NT2/D1 (cell line): ENCODE measurements at regions not wholly inside any gene's neighbourhood (a gene's known extent, or its start where the extent isn't known, plus 50 kb on each side); places are given as distances from the start of the nearest gene placed in this dataset.
"Not testable (repeated sequence)": the region's sequence is repeated elsewhere in the genome, so short reads cannot be mapped to it uniquely, and the experiment has no call there.

ENCODE experiments used
- DNase-seq: peaks from one replicate; pipeline ENCODE4 v3.0.0-alpha.2; 2011; ENCODE audit warnings: low read depth, low spot score
- H3K27me3 ChIP-seq: 2 replicates; pipeline ENCODE4 v1.6.0; 2011; ENCODE audit warnings: mild to moderate bottlenecking; ENCODE audit not compliant: insufficient read length, insufficient read depth
- H3K36me3 ChIP-seq: 2 replicates; pipeline ENCODE4 v1.6.1; 2011; ENCODE audit warnings: mild to moderate bottlenecking, low read length, mixed read lengths; ENCODE audit not compliant: insufficient read depth, insufficient read length
- H3K4me1 ChIP-seq: 2 replicates; pipeline ENCODE4 v1.5.1; 2011; ENCODE audit not compliant: insufficient read depth, insufficient read length
- H3K4me3 ChIP-seq: 2 replicates; pipeline ENCODE4 v1.5.1; 2011; ENCODE audit warnings: low read depth; ENCODE audit not compliant: insufficient read length
- H3K9ac ChIP-seq: 2 replicates; pipeline ENCODE4 v1.6.0; 2011; ENCODE audit warnings: low read depth; ENCODE audit not compliant: insufficient read length
- H3K9me3 ChIP-seq: 2 replicates; pipeline ENCODE4 v1.5.1; 2011; ENCODE audit warnings: mild to moderate bottlenecking, low read length; ENCODE audit not compliant: insufficient read depth
- SUZ12 ChIP-seq: IDR thresholded peaks from 2 replicates; pipeline ENCODE4 v1.6.1; 2011; ENCODE audit not compliant: insufficient read length, insufficient read depth; ENCODE audit errors: extremely low read depth
- YY1 ChIP-seq: IDR thresholded peaks from 2 replicates; pipeline ENCODE4 v1.6.1; 2011; ENCODE audit not compliant: insufficient read length, insufficient read depth
- ZNF274 ChIP-seq: IDR thresholded peaks from 2 replicates; pipeline ENCODE4 v1.6.1; 2011; ENCODE audit warnings: mild to moderate bottlenecking, low read depth, low read length

DNA sequence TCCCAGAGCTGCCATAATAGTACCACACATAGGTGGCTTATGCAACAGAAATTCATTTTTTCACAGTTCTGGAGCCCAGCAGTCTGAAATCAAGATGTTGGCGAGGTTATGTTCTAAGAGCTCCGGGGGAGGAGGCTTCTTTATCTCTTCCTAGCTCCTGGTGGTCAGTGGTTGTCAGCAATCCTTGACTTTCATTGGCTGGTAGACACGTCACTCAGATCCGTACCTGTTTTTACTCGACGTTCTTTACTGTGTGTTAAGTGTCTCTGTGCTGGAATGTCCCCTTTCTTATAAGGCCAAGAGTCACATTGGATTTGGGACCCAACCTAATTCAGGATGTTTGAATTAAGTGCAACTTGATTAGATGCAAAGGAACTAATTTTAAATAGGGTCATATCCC, 218.5 kb upstream of the CNTN3 start:
- no peak for DNase-seq
- Histone ChIP-seq H3K4me1 (no peaks in the 10 kb centered on the region), H3K27me3 (no peaks in the 10 kb centered on the region), H3K4me3 (no peak overlapping the region), H3K36me3 (no peaks in the 10 kb centered on the region), H3K9ac (no peak overlapping the region), H3K9me3 (no peaks in the 10 kb centered on the region)
- TF ChIP-seq SUZ12: no peak

DNA sequence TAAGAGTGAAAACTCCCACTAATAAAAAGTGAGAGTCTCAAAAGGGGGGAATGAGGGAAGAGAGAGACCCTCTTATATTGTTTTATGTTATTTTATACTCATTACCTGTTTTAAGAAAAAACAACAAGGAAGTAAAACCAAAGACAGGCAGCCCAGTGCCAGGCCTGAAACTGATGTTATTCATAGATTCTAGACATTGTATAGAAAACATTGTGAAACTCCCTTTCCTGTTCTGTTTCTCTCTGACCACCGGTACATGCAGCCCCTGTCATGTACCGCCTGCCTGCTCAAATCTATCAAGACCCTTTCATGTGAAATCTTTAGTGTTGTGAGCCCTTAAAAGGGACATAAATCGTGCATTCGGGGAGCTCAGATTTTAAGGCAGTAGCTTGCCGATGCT, 216.4 kb upstream of the CNTN3 start:
- not testable (repeated sequence) for H3K4me3 ChIP-seq, DNase-seq, H3K36me3 ChIP-seq, H3K27me3 ChIP-seq, H3K4me1 ChIP-seq, H3K9me3 ChIP-seq, H3K9ac ChIP-seq

DNA sequence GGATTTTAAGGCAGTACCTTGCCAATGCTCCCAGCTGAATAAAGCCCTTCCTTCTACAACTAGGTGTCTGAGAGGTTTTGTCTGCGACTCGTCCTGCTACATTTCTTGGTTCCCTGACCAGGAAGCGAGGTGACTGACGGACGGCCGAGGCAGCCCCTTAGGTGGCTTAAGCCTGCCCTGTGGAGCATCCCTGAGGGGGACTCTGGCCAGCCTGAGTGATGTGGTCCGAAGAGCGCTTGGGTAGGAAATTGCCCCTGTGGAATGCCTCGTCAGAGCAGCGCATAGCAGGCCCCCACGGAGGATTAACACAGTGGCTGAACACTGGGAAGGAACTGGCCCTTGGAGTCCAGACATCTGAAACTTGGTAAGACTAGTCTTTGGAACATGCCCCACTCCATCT, 210.9 kb upstream of the CNTN3 start:
- H3K9me3 ChIP-seq, H3K4me1 ChIP-seq, H3K36me3 ChIP-seq, DNase-seq, H3K9ac ChIP-seq, H3K4me3 ChIP-seq, H3K27me3 ChIP-seq: not testable (repeated sequence)

DNA sequence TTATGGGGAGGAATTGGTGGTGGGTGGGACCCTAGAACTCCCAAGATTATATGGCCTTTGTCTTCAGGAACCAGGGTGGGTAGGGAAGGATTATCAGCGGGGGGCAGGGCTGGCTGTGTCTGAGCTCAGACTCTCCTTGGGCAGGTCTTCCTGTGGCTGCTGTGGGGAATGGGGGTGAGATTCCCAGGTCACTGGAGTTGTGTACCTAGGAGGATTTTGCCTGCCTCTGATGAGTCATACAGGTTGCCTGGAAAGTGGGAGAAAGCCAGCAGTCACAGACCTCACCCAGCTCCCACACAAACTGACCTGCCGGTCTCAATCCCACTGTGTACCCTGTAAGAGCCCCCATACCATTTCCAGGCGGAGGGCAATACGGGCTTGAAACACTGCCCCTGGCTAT, 209.9 kb upstream of the CNTN3 start:
- Histone ChIP-seq H3K4me3 (no peak overlapping the region), H3K9me3 (no peaks in the 10 kb centered on the region), H3K9ac (no peak overlapping the region), H3K27me3 (no peaks in the 10 kb centered on the region), H3K4me1 (no peaks in the 10 kb centered on the region), H3K36me3 (no peaks in the 10 kb centered on the region)
- TF ChIP-seq YY1 (no peak), ZNF274 (no peak), SUZ12 (no peak)
- no peak for DNase-seq

DNA sequence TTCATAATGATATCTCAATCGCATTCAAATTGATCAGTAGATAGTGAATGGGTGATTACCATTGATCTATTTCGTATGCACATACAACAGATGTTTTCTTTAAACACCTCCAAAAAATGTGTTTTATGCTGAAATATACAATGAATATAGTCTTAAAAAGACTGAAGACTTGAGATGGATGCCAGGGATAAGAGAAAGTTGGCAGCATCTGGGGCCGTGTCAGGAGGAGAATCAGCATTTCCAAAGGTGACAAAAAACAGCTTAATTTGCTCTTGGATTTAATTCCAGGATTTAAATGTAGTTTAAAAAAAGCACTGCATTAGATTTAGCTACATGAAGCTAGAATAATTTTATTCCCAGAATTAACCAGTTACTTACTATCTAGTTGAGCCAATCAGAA, 199.7 kb upstream of the CNTN3 start:
- no peak for DNase-seq
- Histone ChIP-seq H3K4me1 (no peaks in the 10 kb centered on the region), H3K9me3 (no peaks in the 10 kb centered on the region), H3K4me3 (no peak overlapping the region), H3K27me3 (no peaks in the 10 kb centered on the region), H3K9ac (no peak overlapping the region), H3K36me3 (no peaks in the 10 kb centered on the region)
- no peak for TF ChIP-seq SUZ12
- TF ChIP-seq ZNF274: no peak
- no peak for TF ChIP-seq YY1

DNA sequence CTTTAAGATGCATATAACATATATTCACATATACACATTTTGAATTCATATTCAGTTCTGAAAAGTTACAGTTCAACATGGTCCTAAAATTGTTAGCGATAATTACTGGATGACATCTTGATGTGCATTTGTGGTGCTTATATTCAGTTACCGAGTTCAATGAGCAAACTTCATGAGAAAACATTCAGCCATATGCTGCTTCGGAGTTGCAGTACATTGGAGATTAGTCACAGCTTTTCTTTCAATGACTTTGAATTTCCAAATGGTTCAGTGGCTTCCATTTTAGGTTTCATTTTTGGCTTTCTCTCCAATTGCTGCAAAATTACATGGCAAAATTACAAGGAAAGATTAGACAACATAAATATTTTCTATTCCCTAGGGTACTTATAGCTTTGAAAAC, 198.3 kb upstream of the CNTN3 start:
- TF ChIP-seq SUZ12 (no peak), YY1 (no peak), ZNF274 (no peak)
- Histone ChIP-seq H3K4me1 (no peaks in the 10 kb centered on the region), H3K27me3 (no peaks in the 10 kb centered on the region), H3K36me3 (no peaks in the 10 kb centered on the region), H3K9me3 (no peaks in the 10 kb centered on the region), H3K9ac (no peak overlapping the region), H3K4me3 (no peak overlapping the region)
- DNase-seq: no peak

- Histone ChIP-seq H3K9me3 (no peaks in the 10 kb centered on the region), H3K4me1 (no peaks in the 10 kb centered on the region), H3K9ac (no peak overlapping the region), H3K27me3 (no peaks in the 10 kb centered on the region), H3K4me3 (no peak overlapping the region), H3K36me3 (no peaks in the 10 kb centered on the region)
- TF ChIP-seq SUZ12: no peak
- TF ChIP-seq YY1: no peak
- TF ChIP-seq ZNF274: no peak
- DNase-seq: no peak
These were observed 194.2 kb upstream of the CNTN3 start for GRCh38 chr3:74808506-74809275.

DNA sequence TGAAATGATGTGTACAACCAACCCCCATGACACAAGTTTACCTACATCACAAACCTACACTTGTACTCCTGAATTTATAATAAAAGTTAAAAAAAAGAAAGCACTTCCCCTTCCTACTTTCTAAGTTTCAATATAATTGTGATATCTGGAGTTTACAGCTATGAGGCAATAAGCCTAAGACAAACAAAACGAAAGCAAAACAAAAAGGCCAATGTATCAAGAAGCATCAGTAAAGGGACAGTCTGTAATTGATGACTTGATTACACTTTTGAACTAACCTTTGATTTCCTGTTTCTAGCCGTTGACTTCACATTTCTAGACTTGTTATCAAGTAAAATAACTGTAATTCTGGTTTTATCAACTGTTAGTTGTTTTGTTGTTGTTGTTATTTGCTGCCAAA, 187.5 kb upstream of the CNTN3 start:
- DNase-seq: no peak
- H3K9me3 ChIP-seq: no peaks in the 10 kb centered on the region
- H3K36me3 ChIP-seq: no peaks in the 10 kb centered on the region
- no peak overlapping the region for H3K4me3 ChIP-seq
- no peaks in the 10 kb centered on the region for H3K4me1 ChIP-seq
- no peak overlapping the region for H3K9ac ChIP-seq
- H3K27me3 ChIP-seq: no peaks in the 10 kb centered on the region
- TF ChIP-seq SUZ12 (no peak), YY1 (no peak), ZNF274 (no peak)
